ENCODE measurements at regions not wholly inside any gene's neighbourhood (a gene's known extent, or its start where the extent isn't known, plus 50 kb on each side); places are given as distances from the start of the nearest gene placed in this dataset.

DNA sequence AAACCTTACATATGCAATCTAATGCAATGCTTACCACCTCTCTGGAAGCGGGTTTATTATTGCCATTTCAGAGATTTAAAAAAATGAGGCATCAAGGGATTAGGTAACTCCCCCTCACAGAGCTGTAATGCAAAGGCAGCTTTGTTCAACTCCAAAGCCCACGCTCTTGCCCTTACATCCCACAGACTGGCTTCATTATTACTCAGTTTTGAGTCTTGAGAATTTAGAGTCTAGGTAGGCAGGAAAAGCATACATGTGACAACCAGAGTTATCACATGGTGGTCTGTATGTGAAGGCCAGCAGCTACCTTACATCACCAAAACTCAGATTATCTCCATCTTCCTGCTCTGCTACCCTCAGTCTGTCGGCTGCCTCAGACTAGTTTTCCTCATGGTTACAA, 326.9 kb downstream of the UACA start:
- TF ChIP-seq, protein P1, sequence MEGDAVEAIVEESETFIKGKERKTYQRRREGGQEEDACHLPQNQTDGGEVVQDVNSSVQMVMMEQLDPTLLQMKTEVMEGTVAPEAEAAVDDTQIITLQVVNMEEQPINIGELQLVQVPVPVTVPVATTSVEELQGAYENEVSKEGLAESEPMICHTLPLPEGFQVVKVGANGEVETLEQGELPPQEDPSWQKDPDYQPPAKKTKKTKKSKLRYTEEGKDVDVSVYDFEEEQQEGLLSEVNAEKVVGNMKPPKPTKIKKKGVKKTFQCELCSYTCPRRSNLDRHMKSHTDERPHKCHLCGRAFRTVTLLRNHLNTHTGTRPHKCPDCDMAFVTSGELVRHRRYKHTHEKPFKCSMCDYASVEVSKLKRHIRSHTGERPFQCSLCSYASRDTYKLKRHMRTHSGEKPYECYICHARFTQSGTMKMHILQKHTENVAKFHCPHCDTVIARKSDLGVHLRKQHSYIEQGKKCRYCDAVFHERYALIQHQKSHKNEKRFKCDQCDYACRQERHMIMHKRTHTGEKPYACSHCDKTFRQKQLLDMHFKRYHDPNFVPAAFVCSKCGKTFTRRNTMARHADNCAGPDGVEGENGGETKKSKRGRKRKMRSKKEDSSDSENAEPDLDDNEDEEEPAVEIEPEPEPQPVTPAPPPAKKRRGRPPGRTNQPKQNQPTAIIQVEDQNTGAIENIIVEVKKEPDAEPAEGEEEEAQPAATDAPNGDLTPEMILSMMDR (IDR thresholded peaks at IDR 0.05): no peak
- TF ChIP-seq POLR2A (IDR thresholded peaks at IDR 0.05): no peak

Data from heart left ventricle (tissue), 13 donors.